NCI-H1417 treated with DMSO at 0.1 percent for 48 hours (cell line): ENCODE measurements at regions not wholly inside any gene's neighbourhood (a gene's known extent, or its start where the extent isn't known, plus 50 kb on each side); places are given as distances from the start of the nearest gene placed in this dataset.
"Not testable (repeated sequence)": the region's sequence is repeated elsewhere in the genome, so short reads cannot be mapped to it uniquely, and the experiment has no call there.

Experiments used
- DNase-seq: peaks from one replicate; lab custom pipeline; 2025; lab: John Stamatoyannopoulos, UW

- DNase-seq = no peak
These were observed 637.1 kb upstream of the CCNG1 start for GRCh38 chr5:162800301-162800700.

- DNase-seq = no peak
These were observed 636.2 kb upstream of the CCNG1 start for GRCh38 chr5:162801235-162801634.

GRCh38 chr5:162806195-162806594 lies 631.2 kb upstream of the CCNG1 start:
- DNase-seq = no peak

- DNase-seq = no peak
These were observed 626.3 kb upstream of the CCNG1 start for GRCh38 chr5:162811071-162811470.

GRCh38 chr5:162816816-162817215 lies 620.6 kb upstream of the CCNG1 start:
- DNase-seq = no peak

GRCh38 chr5:162817364-162817763 lies 620.0 kb upstream of the CCNG1 start:
- no peak for DNase-seq

GRCh38 chr5:162821664-162822063 lies 615.7 kb upstream of the CCNG1 start:
- not testable (repeated sequence) for DNase-seq

GRCh38 chr5:162824360-162824759 lies 613.0 kb upstream of the CCNG1 start:
- no peak for DNase-seq

- DNase-seq = no peak
These were observed 600.2 kb upstream of the CCNG1 start for GRCh38 chr5:162837155-162837554.

- no peak for DNase-seq
These were observed 594.7 kb upstream of the CCNG1 start for GRCh38 chr5:162842727-162843126.

- no peak for DNase-seq
These were observed 585.3 kb upstream of the CCNG1 start for GRCh38 chr5:162852134-162852533.

- no peak for DNase-seq
These were observed 578.6 kb upstream of the CCNG1 start for GRCh38 chr5:162858770-162859169.

GRCh38 chr5:162870966-162871365 lies 566.4 kb upstream of the CCNG1 start:
- no peak for DNase-seq

GRCh38 chr5:162882629-162883028 lies 554.8 kb upstream of the CCNG1 start:
- DNase-seq = no peak

GRCh38 chr5:162886717-162887116 lies 550.7 kb upstream of the CCNG1 start:
- DNase-seq = no peak

- no peak for DNase-seq
These were observed 549.1 kb upstream of the CCNG1 start for GRCh38 chr5:162888268-162888667.

GRCh38 chr5:162911873-162912272 lies 525.5 kb upstream of the CCNG1 start:
- no peak for DNase-seq

GRCh38 chr5:162916368-162916767 lies 521.0 kb upstream of the CCNG1 start:
- no peak for DNase-seq

GRCh38 chr5:162929104-162929503 lies 508.3 kb upstream of the CCNG1 start:
- DNase-seq = no peak

GRCh38 chr5:162931501-162931900 lies 505.9 kb upstream of the CCNG1 start:
- DNase-seq = no peak

- no peak for DNase-seq
These were observed 497.4 kb upstream of the CCNG1 start for GRCh38 chr5:162939991-162940390.

GRCh38 chr5:162948677-162949076 lies 488.7 kb upstream of the CCNG1 start:
- DNase-seq = no peak

GRCh38 chr5:162956570-162956969 lies 480.8 kb upstream of the CCNG1 start:
- no peak for DNase-seq

- not testable (repeated sequence) for DNase-seq
These were observed 473.3 kb upstream of the CCNG1 start for GRCh38 chr5:162964144-162964543.

- DNase-seq = no peak
These were observed 447.3 kb upstream of the CCNG1 start for GRCh38 chr5:162990063-162990462.
